Activated CD4-positive, alpha-beta T cell treated with anti-CD3 and anti-CD28 coated beads, Interleukin-2, amount 10 ng/mL, durations not matched to agents 24 days and 14 days (primary cell): ENCODE measurements at regions not wholly inside any gene's neighbourhood (a gene's known extent, or its start where the extent isn't known, plus 50 kb on each side); places are given as distances from the start of the nearest gene placed in this dataset.

Source experiments
- DNase-seq: peaks from one replicate; pipeline ENCODE4 v3.0.0; 2022
- H3K27ac Mint-ChIP-seq: one replicate; pipeline ENCODE4 v1.8.0; 2022; ENCODE audit warnings: mild to moderate bottlenecking, mixed read lengths
- H3K27me3 Mint-ChIP-seq: one replicate; pipeline ENCODE4 v1.8.0; 2022; ENCODE audit warnings: mixed read lengths
- H3K36me3 Mint-ChIP-seq: one replicate; pipeline ENCODE4 v1.8.0; 2022; ENCODE audit warnings: low read depth, mild to moderate bottlenecking, mixed read lengths
- H3K4me1 Mint-ChIP-seq: one replicate; pipeline ENCODE4 v1.8.0; 2021; ENCODE audit warnings: mixed read lengths
- H3K4me3 Mint-ChIP-seq: one replicate; pipeline ENCODE4 v1.8.0; 2022; ENCODE audit warnings: mild to moderate bottlenecking, moderate library complexity, mixed read lengths
- H3K9me3 Mint-ChIP-seq: one replicate; pipeline ENCODE4 v1.8.0; 2021; ENCODE audit warnings: mixed read lengths
- intact Hi-C: fragments of 100-400 bp; cut with micrococcal nuclease; formaldehyde crosslinking; loops from one replicate; pipeline ENCODE4 v1.15.1; 2023

DNA sequence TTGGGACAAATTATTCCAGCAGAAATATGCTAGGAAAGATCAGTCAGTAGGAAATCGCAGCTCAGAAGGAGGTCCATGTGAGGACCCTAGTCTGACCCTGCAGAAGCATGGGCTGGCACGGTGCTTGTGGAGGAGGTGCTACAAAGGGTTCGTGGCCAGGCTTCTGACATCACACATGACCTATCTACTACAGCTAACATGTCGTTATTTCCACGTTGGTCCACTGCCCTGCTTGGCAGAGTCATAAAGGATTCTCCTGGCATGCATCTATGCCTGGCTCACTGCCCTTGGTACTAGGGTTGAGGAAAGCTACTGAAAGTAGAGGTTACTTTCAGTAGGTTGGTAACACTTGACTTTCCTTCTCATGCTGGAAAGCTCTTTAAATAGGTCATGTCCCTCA lies 118.1 kb upstream of the SHISA6 start:
- DNase-seq, result no peak
- H3K4me3 Mint-ChIP-seq, result no peak overlapping the region
- no peaks in the 10 kb centered on the region for H3K27me3 Mint-ChIP-seq
- intact Hi-C loops, result no loop called here
- peaks cover 17% of the 10 kb centered on the region for H3K9me3 Mint-ChIP-seq
- no peaks in the 10 kb centered on the region for H3K4me1 Mint-ChIP-seq
- H3K27ac Mint-ChIP-seq, result no peak overlapping the region
- no peaks in the 10 kb centered on the region for H3K36me3 Mint-ChIP-seq

DNA sequence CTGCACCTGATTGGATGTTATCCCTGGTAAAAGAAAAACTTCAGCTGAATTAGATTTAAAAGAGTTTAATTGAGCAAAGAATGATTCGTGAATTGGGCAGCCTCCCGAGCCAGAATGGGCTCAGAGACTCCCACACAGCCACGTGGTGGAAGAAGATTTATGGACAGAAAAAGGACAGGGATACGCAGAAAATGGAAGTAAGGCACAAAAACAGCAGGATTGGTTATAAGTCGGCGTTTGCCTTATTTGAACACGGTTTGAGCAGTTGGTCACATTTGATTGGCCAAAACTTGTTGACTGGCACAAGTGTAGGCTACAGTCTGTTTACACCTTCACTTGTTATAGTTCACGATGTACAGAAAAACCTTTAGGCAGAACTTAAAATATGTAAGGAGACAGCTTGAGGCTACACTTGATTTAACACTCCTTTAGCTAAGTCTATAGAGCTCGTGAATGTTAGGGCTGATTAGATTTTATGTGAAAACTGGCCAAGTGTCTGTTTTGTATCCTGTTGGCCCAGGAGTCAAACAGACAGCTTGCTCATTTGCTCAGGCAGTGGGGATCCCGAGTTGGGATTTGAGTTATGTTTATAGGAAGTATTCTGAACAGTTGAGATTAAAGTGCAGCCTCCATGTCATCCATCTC lies 119.5 kb upstream of the SHISA6 start:
- H3K4me1 Mint-ChIP-seq, result no peaks in the 10 kb centered on the region
- no peaks in the 10 kb centered on the region for H3K27me3 Mint-ChIP-seq
- intact Hi-C loops, result no loop called here
- no peak for DNase-seq
- H3K27ac Mint-ChIP-seq, result no peak overlapping the region
- no peaks in the 10 kb centered on the region for H3K36me3 Mint-ChIP-seq
- peaks cover 17% of the 10 kb centered on the region for H3K9me3 Mint-ChIP-seq
- no peak overlapping the region for H3K4me3 Mint-ChIP-seq

DNA sequence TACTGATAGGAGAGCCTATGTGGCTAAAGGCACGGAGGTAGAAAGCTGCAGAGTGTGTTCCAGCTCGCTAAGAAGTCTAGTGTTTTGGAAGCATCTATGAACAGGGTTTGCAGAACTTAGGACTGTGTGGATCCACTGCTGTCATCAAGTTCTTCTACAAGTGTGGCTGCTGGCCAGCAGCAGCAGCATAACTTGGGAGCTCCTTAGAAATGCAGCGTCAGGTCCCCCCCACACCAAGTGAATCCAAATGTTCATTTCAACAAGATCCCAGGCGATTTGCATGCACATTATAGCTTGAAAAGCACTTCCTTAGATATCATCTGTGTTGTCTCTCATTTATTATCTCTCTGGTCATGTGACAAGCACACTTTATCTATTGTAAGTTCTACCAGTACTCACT lies 131.9 kb upstream of the SHISA6 start:
- Mint-ChIP-seq H3K4me1 (no peaks in the 10 kb centered on the region), H3K9me3 (peaks cover 3% of the 10 kb centered on the region), H3K27ac (no peak overlapping the region), H3K4me3 (no peak overlapping the region), H3K36me3 (no peaks in the 10 kb centered on the region), H3K27me3 (no peaks in the 10 kb centered on the region)
- intact Hi-C loops, result no loop called here
- DNase-seq, result no peak

DNA sequence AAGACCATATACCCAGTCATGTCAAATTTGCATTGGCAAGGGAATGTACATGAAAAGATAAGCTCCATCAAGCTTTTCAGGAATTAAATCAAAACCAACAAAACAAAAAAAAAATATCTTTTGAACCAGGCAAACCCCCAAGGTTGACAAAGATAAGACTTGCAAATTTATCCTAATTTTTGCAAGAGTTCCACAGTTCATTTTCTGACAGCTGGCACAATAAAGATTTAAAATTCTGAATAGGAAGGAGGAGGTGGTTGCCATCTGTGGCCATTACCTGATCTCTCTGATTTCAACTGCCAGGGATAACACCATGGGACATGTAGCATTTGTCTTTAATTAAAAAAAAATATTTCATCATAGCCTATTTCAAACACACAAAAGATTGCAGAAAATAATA lies 135.9 kb upstream of the SHISA6 start:
- Mint-ChIP-seq H3K4me1 (no peaks in the 10 kb centered on the region), H3K27me3 (no peaks in the 10 kb centered on the region), H3K4me3 (no peak overlapping the region), H3K36me3 (no peaks in the 10 kb centered on the region), H3K27ac (no peak overlapping the region), H3K9me3 (no peaks in the 10 kb centered on the region)
- DNase-seq, result no peak
- intact Hi-C loops, result no loop called here

DNA sequence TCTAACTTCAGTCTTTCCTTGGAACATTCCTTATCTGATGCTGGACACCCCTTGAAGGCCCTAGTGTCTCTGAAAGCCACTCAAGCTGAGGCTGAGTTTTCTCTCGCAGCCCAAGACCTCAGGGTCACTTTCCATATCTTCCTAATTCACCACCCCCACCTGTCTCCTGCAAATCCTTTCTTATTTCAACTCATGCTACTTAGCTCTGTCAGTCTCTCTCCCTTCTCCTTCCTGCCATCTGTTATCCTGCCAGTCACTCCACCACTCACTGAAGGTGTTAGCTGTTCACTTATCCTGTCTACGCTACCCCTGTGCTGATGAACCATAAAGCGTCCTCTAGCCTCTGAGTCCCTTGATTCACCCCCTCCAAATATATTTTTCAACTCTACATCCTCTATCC lies 143.9 kb upstream of the SHISA6 start:
- Mint-ChIP-seq H3K27me3 (no peaks in the 10 kb centered on the region), H3K36me3 (no peaks in the 10 kb centered on the region), H3K27ac (no peak overlapping the region), H3K4me1 (no peaks in the 10 kb centered on the region), H3K9me3 (peaks cover 3% of the 10 kb centered on the region), H3K4me3 (no peak overlapping the region)
- DNase-seq, result no peak
- intact Hi-C loops, result no loop called here

DNA sequence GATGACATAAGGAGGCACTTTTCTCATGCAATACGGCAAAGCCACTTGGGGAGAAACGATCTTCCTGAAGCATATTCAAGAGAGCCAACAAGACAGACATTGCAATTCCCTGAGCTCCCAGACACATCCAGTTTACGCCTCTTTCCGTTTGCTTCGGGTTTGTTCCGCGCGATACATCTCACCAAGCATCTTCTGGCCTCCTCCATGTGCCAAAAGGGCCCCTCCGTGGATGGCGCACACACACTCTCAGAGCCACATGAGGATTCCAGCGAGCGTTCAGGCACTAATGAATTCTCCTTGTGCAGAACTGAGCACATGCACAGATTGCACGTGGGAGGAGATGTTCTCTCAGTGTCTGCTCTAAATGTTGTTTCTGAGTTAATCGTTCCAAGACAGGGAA lies 146.7 kb upstream of the SHISA6 start:
- intact Hi-C loops, result no loop called here
- no peak overlapping the region for H3K27ac Mint-ChIP-seq
- no peaks in the 10 kb centered on the region for H3K4me1 Mint-ChIP-seq
- no peak overlapping the region for H3K4me3 Mint-ChIP-seq
- H3K27me3 Mint-ChIP-seq, result no peaks in the 10 kb centered on the region
- peaks cover 3% of the 10 kb centered on the region for H3K9me3 Mint-ChIP-seq
- no peak for DNase-seq
- H3K36me3 Mint-ChIP-seq, result no peaks in the 10 kb centered on the region

DNA sequence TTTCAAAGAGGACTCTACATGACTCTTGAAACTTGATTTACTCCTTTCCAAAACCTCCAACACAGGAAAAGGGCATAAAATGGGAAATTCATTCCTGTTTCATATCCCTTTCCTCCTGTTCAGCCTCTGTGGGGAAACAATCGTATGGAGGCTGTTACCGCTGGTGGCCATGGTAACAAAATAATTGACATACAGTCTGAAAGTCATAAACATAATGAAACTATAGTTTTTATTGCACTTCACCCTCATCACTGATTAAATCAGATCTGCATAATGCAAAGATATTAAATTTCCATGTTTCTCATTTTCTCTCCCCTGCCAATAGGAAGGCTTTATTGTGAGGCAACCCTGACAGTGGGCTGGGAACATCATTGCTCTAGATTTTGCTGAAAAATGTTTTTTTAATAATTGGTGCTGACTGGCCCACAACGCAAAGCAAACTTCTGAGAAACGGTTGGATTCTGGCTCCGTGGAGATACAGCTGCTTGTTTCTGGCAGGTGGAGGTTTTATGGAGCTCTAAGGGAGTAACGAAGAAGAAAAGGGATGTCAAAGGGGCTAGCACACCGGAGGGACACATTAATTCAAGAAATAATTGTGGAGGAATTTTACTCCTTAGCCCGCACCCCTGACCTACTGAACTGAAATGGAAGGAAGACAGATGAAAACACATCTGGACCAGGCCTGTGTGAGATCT lies 154.2 kb upstream of the SHISA6 start:
- intact Hi-C loops, result no loop called here
- DNase-seq, result no peak
- Mint-ChIP-seq H3K4me3 (no peak overlapping the region), H3K36me3 (no peaks in the 10 kb centered on the region), H3K27me3 (no peaks in the 10 kb centered on the region), H3K4me1 (no peaks in the 10 kb centered on the region), H3K9me3 (peaks cover 3% of the 10 kb centered on the region), H3K27ac (no peak overlapping the region)

DNA sequence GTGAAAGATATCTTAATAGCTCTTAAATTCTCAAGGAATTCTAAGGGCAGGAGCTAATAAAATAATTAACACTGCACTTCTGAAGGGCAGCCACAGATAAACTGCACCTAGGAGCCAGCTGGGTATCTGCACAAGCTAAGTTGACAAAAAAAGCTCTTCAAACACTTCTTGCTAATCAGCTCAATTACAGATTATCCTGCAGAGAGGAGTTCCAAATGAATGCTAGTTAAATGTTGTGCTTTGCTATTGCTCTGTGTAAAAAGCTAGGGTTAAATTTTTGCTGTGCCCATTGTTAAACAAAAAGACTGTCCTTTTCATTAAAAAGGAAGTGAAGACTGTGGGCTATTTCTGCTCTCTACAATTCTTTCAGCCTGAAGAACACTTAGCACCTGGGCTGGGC lies 158.5 kb upstream of the SHISA6 start:
- H3K4me1 Mint-ChIP-seq, result no peaks in the 10 kb centered on the region
- peaks cover under 1% of the 10 kb centered on the region for H3K9me3 Mint-ChIP-seq
- H3K36me3 Mint-ChIP-seq, result no peaks in the 10 kb centered on the region
- intact Hi-C loops, result no loop called here
- H3K4me3 Mint-ChIP-seq, result no peak overlapping the region
- DNase-seq, result no peak
- H3K27ac Mint-ChIP-seq, result no peak overlapping the region
- no peaks in the 10 kb centered on the region for H3K27me3 Mint-ChIP-seq

DNA sequence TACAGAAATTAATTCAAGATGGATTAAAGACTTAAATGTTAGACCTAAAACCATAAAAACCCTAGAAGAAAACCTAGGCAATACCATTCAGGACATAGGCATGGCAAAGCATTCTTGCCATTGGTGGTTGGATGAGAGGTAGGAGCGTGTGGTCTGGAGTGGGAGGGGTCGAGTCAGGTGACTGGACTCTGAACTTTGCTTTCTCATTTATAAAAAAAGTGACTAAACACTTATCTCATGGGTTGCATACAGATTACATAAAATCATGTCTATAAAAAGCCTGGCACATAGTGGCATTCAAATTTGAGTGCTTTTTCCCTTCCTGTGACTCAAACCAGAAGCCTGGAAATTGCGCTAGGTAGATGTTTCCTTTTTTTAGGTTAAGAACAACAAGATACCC lies 159.7 kb upstream of the SHISA6 start:
- intact Hi-C loops, result no loop called here
- Mint-ChIP-seq H3K9me3 (no peaks in the 10 kb centered on the region), H3K4me1 (no peaks in the 10 kb centered on the region), H3K27me3 (no peaks in the 10 kb centered on the region), H3K27ac (no peak overlapping the region), H3K4me3 (no peak overlapping the region), H3K36me3 (no peaks in the 10 kb centered on the region)
- no peak for DNase-seq

DNA sequence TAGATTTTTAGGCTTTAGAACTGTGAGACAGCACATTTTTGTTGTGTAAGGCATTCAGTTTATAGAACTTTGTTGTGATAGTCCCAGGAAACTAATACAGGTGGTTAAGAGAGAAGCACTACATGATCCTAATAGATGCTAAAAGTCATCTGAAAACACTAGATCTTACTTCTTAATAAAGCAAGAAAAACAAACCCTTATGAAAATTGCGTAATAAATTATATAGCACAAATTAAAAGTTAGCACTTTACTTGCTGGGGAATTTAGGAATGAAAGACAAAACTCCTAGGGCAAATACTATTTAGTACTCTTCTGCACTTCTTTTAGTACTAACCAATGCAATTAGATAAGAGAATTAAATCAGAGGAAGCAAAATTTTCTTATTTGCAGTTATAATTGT lies 163.3 kb upstream of the SHISA6 start:
- Mint-ChIP-seq H3K9me3 (peaks cover 3% of the 10 kb centered on the region), H3K27ac (no peak overlapping the region), H3K36me3 (no peaks in the 10 kb centered on the region), H3K4me1 (no peaks in the 10 kb centered on the region), H3K27me3 (no peaks in the 10 kb centered on the region), H3K4me3 (no peak overlapping the region)
- intact Hi-C loops, result no loop called here
- DNase-seq, result no peak

DNA sequence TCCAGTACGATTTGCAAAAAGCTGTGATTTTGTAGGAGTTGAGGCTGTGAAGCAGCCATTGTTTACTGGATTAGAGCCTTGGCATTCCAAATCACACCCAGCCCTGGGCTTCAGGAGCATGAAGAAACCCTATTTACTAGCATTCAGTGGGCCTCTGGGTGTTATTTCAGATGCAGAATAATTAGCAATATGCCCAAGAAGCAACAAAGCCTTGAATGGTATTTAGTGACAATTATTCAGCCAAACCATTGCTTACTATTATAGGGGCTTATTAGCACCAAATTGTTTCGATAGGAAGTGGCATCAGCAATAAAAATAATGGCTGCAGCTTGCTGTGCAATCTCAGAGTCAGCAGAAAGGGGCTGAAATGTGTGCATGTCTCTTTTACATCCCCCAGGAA lies 166.6 kb upstream of the SHISA6 start:
- H3K4me1 Mint-ChIP-seq, result no peaks in the 10 kb centered on the region
- no peaks in the 10 kb centered on the region for H3K36me3 Mint-ChIP-seq
- H3K27ac Mint-ChIP-seq, result no peak overlapping the region
- H3K27me3 Mint-ChIP-seq, result no peaks in the 10 kb centered on the region
- DNase-seq, result no peak
- H3K9me3 Mint-ChIP-seq, result peaks cover 3% of the 10 kb centered on the region
- intact Hi-C loops, result no loop called here
- H3K4me3 Mint-ChIP-seq, result no peak overlapping the region

DNA sequence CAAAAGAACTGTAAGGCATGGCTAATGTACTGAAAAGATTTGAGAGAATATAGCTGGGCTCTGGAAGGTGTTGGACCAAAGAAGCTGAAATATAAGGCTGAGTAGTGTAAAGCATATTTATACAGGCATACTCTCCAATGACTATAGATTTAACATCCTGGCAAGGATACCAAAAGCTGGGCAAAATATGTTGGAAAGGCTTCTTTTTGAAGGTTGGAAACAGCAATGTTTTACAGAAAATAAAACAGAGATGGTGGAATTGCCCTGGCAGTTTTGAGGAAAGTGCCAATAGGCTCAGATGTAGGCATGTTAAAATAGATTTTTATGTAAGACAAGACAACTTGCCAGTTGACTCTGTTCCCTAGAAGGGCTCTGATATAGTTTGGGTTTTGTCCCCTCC lies 184.1 kb upstream of the SHISA6 start:
- no peaks in the 10 kb centered on the region for H3K36me3 Mint-ChIP-seq
- no peak overlapping the region for H3K27ac Mint-ChIP-seq
- peaks cover under 1% of the 10 kb centered on the region for H3K9me3 Mint-ChIP-seq
- H3K4me1 Mint-ChIP-seq, result no peaks in the 10 kb centered on the region
- no peak overlapping the region for H3K4me3 Mint-ChIP-seq
- no peak for DNase-seq
- intact Hi-C loops, result no loop called here
- no peaks in the 10 kb centered on the region for H3K27me3 Mint-ChIP-seq

DNA sequence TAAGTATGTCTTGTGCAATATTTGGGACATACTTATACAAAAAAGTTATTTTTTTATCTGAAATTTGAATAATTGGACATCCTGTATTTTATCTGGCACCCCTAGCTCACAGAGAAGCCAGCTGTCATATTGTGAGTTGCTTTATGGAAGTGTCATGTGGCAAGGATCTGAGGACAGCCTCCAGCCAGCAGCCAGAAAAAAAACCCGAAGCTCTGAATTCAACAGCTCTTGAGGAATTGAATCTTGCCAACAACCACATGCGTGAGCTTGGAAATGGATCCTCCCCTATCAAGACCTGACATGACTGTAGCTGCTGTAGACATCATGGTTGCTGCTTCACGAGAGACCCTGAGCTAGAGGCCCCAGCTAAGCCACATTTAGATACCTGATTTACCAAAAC lies 187.2 kb upstream of the SHISA6 start:
- H3K9me3 Mint-ChIP-seq, result no peaks in the 10 kb centered on the region
- H3K27ac Mint-ChIP-seq, result no peak overlapping the region
- H3K27me3 Mint-ChIP-seq, result no peaks in the 10 kb centered on the region
- no peaks in the 10 kb centered on the region for H3K36me3 Mint-ChIP-seq
- no peak overlapping the region for H3K4me3 Mint-ChIP-seq
- intact Hi-C loops, result no loop called here
- DNase-seq, result no peak
- no peaks in the 10 kb centered on the region for H3K4me1 Mint-ChIP-seq

DNA sequence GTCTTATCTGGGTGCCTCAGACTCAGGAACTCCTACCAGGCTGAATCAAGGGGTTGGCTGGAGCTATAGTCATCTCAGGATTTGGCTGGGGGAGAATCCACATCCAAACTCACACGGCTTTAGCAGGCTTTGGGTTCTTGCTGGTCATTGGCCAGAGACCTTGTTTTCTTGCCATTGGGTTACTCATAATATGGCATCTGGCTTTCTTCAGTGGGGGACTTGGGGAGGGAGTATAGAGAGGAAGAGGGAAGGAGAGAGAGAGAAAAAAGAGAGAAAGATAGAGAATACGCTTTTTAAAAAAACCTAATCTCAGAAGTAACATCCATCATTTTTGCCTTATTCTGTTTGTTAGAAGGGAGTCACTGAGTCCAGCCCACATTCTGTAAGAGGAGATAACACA lies 191.5 kb upstream of the SHISA6 start:
- H3K4me1 Mint-ChIP-seq, result no peaks in the 10 kb centered on the region
- H3K36me3 Mint-ChIP-seq, result no peaks in the 10 kb centered on the region
- no peak overlapping the region for H3K4me3 Mint-ChIP-seq
- H3K9me3 Mint-ChIP-seq, result no peaks in the 10 kb centered on the region
- H3K27ac Mint-ChIP-seq, result no peak overlapping the region
- no peaks in the 10 kb centered on the region for H3K27me3 Mint-ChIP-seq
- DNase-seq, result no peak
- intact Hi-C loops, result no loop called here

DNA sequence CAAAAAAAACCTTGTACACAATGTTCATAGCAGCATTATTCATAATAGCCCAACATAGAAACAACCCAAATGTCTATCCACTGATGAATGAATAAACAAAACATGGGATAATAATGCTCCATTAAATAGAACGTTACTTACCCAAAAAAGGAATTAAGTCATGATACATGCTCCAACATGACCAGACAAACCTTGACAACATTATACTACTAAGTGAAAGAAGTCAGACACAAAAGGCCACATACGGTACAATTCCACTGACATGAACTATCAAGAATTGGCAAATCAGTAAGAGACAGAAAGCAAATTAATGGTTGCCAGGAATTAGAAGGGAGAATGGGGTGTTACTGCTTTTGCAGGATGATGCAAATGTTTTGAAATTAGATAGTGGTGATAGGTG lies 193.8 kb upstream of the SHISA6 start:
- H3K9me3 Mint-ChIP-seq, result no peaks in the 10 kb centered on the region
- H3K27me3 Mint-ChIP-seq, result no peaks in the 10 kb centered on the region
- DNase-seq, result no peak
- no peaks in the 10 kb centered on the region for H3K36me3 Mint-ChIP-seq
- H3K4me1 Mint-ChIP-seq, result no peaks in the 10 kb centered on the region
- intact Hi-C loops, result no loop called here
- no peak overlapping the region for H3K4me3 Mint-ChIP-seq
- H3K27ac Mint-ChIP-seq, result no peak overlapping the region
